Endodermal cell (in vitro differentiated cells): ENCODE measurements at regions not wholly inside any gene's neighbourhood (a gene's known extent, or its start where the extent isn't known, plus 50 kb on each side); places are given as distances from the start of the nearest gene placed in this dataset.
"Not testable (repeated sequence)": the region's sequence is repeated elsewhere in the genome, so short reads cannot be mapped to it uniquely, and the experiment has no call there.

Experiments used
- DNase-seq: peaks from one replicate; pipeline ENCODE4 v3.0.0-alpha.2; 2017
- H3K27ac ChIP-seq: 2 replicates; pipeline ENCODE4 v1.5.1; 2013; ENCODE audit warnings: mild to moderate bottlenecking, low read depth, low read length, moderate library complexity
- H3K27me3 ChIP-seq: 2 replicates; pipeline ENCODE4 v1.6.1; 2013; ENCODE audit warnings: mild to moderate bottlenecking, low read length, moderate library complexity; ENCODE audit not compliant: insufficient read depth, control insufficient read depth, poor library complexity, severe bottlenecking
- H3K36me3 ChIP-seq: 2 replicates; pipeline ENCODE4 v1.7.0; 2013; ENCODE audit warnings: mild to moderate bottlenecking, low read length, moderate library complexity; ENCODE audit not compliant: control insufficient read depth, insufficient read depth
- H3K4me1 ChIP-seq: one replicate; pipeline ENCODE4 v1.7.0; 2013; ENCODE audit warnings: low read length; ENCODE audit not compliant: control insufficient read depth, insufficient read depth
- H3K4me3 ChIP-seq: 2 replicates; pipeline ENCODE4 v1.5.1; 2013; ENCODE audit warnings: mild to moderate bottlenecking, low read length, moderate library complexity
- H3K9ac ChIP-seq: 2 replicates; pipeline ENCODE4 v1.6.1; 2013; ENCODE audit warnings: mild to moderate bottlenecking, low read length, moderate library complexity; ENCODE audit not compliant: poor library complexity, severe bottlenecking; ENCODE audit errors: extremely low read depth
- H3K9me3 ChIP-seq: 2 replicates; pipeline ENCODE4 v1.6.1; 2013; ENCODE audit warnings: mild to moderate bottlenecking, low read length, moderate library complexity; ENCODE audit not compliant: control insufficient read depth
- H3K27ac Mint-ChIP-seq: 2 replicates; pipeline ENCODE4 v1.8.0; 2020; ENCODE audit warnings: mixed read lengths
- H3K27me3 Mint-ChIP-seq: 2 replicates; pipeline ENCODE4 v1.8.0; 2021; ENCODE audit warnings: mild to moderate bottlenecking, mixed read lengths; ENCODE audit not compliant: insufficient read depth
- H3K36me3 Mint-ChIP-seq: 2 replicates; pipeline ENCODE4 v1.8.0; 2020; ENCODE audit warnings: low read depth, mixed read lengths
- H3K4me1 Mint-ChIP-seq: 2 replicates; pipeline ENCODE4 v1.8.0; 2020; ENCODE audit warnings: mixed read lengths
- H3K4me3 Mint-ChIP-seq: 2 replicates; pipeline ENCODE4 v1.8.0; 2020; ENCODE audit warnings: mild to moderate bottlenecking, moderate library complexity, mixed read lengths
- H3K9me3 Mint-ChIP-seq: 2 replicates; pipeline ENCODE4 v1.8.0; 2020; ENCODE audit warnings: mild to moderate bottlenecking, mixed read lengths
- WGBS, 2 experiments: methylation state at CpG; one replicate each; pipeline versions ENCODE4 v1.1.5 to v1.1.7; 2013; ENCODE audit warnings: missing lambda C conversion rate in 2 of 2, mixed read lengths in 1 of 2; ENCODE audit not compliant: insufficient coverage in 1 of 2, insufficient read length in 1 of 2; 5-methylcytosine and 5-hydroxymethylcytosine counted together
- TF ChIP-seq, protein P1 (sequence below): fragments of 200-600 bp; sonication (generic); conservative IDR thresholded peaks from 2 replicates; pipeline ENCODE4 v1.5.0; 2021; ENCODE audit warnings: antibody characterized with exemption, mild to moderate bottlenecking

DNA sequence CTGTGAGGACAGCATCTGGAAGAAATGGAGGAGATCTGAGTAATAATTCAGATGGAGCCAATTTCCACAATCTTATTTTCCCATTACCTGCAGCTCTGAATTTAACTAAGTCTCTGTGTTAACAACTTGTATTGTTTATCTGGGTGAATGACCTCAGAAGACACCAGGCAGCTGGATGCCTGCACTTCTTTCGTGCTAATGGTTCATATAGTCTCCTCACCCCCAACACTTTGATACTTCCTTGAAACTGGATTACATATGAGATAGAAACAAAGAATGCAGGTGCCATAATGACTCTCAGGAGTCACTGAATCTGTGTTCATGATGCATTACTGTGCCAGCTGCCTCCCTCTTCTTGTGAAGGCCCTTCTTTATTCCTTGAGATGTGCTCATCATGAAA, 125.6 kb upstream of the VPREB1 start:
- no peak overlapping the region for H3K4me3 Mint-ChIP-seq
- no peak overlapping the region for H3K27ac Mint-ChIP-seq
- Histone ChIP-seq H3K27me3 (peaks cover 30% of the 10 kb centered on the region), H3K4me1 (no peaks in the 10 kb centered on the region), H3K4me3 (no peak overlapping the region), H3K9me3 (no peaks in the 10 kb centered on the region), H3K27ac (no peak overlapping the region), H3K36me3 (no peaks in the 10 kb centered on the region), H3K9ac (no peak overlapping the region)
- H3K4me1 Mint-ChIP-seq, result no peaks in the 10 kb centered on the region
- TF ChIP-seq, protein P1, sequence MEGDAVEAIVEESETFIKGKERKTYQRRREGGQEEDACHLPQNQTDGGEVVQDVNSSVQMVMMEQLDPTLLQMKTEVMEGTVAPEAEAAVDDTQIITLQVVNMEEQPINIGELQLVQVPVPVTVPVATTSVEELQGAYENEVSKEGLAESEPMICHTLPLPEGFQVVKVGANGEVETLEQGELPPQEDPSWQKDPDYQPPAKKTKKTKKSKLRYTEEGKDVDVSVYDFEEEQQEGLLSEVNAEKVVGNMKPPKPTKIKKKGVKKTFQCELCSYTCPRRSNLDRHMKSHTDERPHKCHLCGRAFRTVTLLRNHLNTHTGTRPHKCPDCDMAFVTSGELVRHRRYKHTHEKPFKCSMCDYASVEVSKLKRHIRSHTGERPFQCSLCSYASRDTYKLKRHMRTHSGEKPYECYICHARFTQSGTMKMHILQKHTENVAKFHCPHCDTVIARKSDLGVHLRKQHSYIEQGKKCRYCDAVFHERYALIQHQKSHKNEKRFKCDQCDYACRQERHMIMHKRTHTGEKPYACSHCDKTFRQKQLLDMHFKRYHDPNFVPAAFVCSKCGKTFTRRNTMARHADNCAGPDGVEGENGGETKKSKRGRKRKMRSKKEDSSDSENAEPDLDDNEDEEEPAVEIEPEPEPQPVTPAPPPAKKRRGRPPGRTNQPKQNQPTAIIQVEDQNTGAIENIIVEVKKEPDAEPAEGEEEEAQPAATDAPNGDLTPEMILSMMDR, result no peak
- no peaks in the 10 kb centered on the region for H3K9me3 Mint-ChIP-seq
- peaks cover 57% of the 10 kb centered on the region for H3K27me3 Mint-ChIP-seq
- WGBS, 2 experiments, result 100% methylated on average over 1 of the region's 1 CpG; no CpG with 5 or more reads in 1 of the 2 experiments
- H3K36me3 Mint-ChIP-seq, result no peaks in the 10 kb centered on the region
- DNase-seq, result no peak

DNA sequence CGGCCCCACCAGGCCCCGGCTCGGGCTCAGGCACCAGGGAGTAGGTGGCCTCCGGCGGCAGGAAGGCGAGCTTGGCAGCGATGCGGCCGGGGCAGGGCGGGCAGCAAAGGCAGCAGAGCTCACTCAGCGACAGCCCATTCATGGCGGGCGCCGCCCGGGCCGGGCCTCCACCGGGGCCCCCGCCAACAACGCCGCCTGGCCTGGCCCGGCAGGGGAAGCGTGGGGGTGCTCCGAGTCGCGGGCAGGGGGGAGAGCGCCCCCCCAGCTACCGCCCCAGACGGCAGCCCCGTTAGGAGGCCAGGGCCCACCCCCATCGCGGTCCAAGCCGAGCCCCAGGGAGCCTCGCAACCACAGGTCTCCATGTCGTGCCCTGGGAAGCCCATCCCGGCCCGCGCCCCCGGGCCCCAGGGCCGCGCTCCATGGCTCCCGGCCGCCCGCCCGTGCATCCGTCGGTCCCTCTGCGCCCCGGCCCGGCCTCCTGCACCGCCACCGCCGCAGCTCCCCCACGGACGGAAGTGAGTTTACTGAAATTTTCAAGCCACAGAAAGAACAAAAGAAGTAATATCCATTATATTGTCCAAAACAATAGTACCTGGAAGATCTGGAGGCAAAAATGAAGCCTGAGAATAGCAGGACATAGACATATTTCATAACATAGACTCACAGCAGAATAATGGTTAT, 126.6 kb upstream of the VPREB1 start:
- peaks cover 54% of the 10 kb centered on the region for H3K27me3 Mint-ChIP-seq
- H3K4me3 Mint-ChIP-seq, H3K9ac ChIP-seq, H3K27ac ChIP-seq, H3K9me3 ChIP-seq, H3K36me3 Mint-ChIP-seq, H3K4me1 ChIP-seq, DNase-seq, H3K36me3 ChIP-seq, H3K4me3 ChIP-seq, H3K9me3 Mint-ChIP-seq, H3K4me1 Mint-ChIP-seq, H3K27ac Mint-ChIP-seq: not testable (repeated sequence)
- WGBS, 2 experiments, result 90 to 96% methylated on average over 11 to 51 of the region's 54 CpGs
- peaks cover 33% of the 10 kb centered on the region for H3K27me3 ChIP-seq

DNA sequence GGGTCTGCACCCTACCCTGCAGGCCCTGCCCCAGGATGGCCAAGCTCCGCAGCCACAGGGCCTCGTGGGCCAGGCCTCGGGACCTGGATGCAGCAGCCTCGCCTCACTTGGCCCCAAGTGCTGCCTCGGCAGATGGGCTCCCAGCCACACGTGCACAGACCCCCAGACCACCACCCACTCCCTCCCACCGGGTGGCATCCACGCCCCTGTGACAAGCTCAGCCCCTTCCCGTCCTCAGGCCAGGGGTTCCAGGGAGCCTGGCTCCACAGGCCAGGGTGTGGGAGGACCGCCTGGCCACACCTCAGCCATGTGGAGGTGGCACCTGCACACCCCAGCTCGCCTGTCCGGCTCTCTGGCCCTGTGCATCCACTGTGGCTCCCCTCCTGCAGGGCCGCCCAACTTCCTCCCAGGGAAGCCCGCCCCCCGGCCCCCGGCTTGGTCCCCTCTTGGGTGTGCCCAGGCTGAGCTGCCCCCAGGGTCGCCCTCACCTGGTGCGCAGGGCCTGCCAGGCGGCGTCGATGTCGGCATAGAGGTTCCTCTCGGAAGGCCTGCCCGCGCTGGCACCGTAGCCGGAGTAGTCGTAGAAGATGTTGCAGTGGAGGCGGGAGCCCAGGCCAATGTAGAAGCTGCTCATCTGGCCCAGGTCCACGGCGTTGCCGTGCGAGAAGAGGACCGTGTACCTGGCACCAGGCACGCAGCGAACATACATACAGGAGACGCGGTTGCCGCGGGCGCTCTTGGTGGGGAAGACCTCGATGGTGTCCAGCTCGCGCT, 127.4 kb upstream of the VPREB1 start:
- H3K4me1 ChIP-seq, DNase-seq: not testable (repeated sequence)
- peaks cover 30% of the 10 kb centered on the region for H3K27me3 ChIP-seq

DNA sequence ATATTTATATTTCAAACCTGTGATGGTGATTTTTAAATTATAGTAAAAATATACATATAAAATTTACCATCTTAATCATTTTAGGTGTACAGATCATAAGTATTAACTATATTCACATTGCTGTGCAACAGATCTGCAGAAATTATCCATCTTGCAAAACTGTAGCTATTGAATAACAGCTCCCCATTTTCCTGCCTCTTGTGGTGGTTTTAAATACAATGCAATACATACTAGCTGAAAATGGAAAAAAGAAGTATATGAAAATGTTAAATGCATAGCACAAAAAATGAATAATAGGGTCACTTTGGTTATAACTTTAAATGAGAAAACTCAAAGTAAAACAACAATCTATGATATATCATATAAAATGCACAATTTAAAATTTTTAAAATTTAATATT, 130.9 kb upstream of the VPREB1 start:
- Mint-ChIP-seq H3K4me3 (no peak overlapping the region), H3K4me1 (peaks cover 9% of the 10 kb centered on the region), H3K27me3 (peaks cover 47% of the 10 kb centered on the region), H3K36me3 (no peaks in the 10 kb centered on the region), H3K9me3 (no peaks in the 10 kb centered on the region), H3K27ac (no peak overlapping the region)
- peaks cover 4% of the 10 kb centered on the region for H3K4me1 ChIP-seq
- H3K9me3 ChIP-seq, result no peaks in the 10 kb centered on the region
- no peak overlapping the region for H3K27ac ChIP-seq
- peaks cover 25% of the 10 kb centered on the region for H3K27me3 ChIP-seq
- H3K36me3 ChIP-seq, result no peaks in the 10 kb centered on the region
- no peak overlapping the region for H3K4me3 ChIP-seq
- DNase-seq, result no peak
- TF ChIP-seq, protein P1, result no peak
- H3K9ac ChIP-seq, result no peak overlapping the region

More for the DNA sequence above, 127.4 kb upstream of the VPREB1 start:
- not testable (repeated sequence) for H3K36me3 ChIP-seq, H3K36me3 Mint-ChIP-seq, H3K4me1 Mint-ChIP-seq, H3K27ac ChIP-seq, H3K9me3 Mint-ChIP-seq, H3K4me3 Mint-ChIP-seq, H3K27ac Mint-ChIP-seq, H3K4me3 ChIP-seq, H3K9me3 ChIP-seq, H3K9ac ChIP-seq
- H3K27me3 Mint-ChIP-seq, result peaks cover 54% of the 10 kb centered on the region
- WGBS, 2 experiments, result 91 to 97% methylated on average over 17 to 38 of the region's 44 CpGs
